ENCODE measurements at regions not wholly inside any gene's neighbourhood (a gene's known extent, or its start where the extent isn't known, plus 50 kb on each side); places are given as distances from the start of the nearest gene placed in this dataset.

DNA sequence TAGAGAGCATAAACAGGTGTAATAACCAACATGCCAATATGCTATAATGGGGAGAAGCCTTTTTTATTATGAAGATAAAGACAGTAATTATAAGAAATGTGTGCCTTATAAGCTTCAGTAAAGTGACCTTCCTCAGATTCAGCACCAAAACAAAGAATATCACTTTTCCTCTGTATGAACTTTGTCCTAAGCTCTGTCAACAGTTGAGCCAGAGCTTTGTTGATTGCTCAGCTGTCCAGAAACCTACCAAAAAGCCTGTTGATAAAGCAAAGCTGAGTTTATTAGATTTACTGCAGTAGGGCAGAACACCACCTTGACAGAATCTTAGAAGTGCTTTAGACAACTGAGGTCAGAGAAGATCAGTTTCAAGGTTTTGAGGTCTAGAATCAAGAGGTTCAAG, 635.3 kb downstream of the EDEM1 start:
- no peak for TF ChIP-seq ZNF302 (CRISPR knock-in tag; IDR thresholded peaks at IDR 0.05)
- TF ChIP-seq, protein P1, sequence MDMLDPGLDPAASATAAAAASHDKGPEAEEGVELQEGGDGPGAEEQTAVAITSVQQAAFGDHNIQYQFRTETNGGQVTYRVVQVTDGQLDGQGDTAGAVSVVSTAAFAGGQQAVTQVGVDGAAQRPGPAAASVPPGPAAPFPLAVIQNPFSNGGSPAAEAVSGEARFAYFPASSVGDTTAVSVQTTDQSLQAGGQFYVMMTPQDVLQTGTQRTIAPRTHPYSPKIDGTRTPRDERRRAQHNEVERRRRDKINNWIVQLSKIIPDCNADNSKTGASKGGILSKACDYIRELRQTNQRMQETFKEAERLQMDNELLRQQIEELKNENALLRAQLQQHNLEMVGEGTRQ (IDR thresholded peaks at IDR 0.05): no peak

Data from A549 (cell line).